HepG2 (cell line): ENCODE measurements at regions not wholly inside any gene's neighbourhood (a gene's known extent, or its start where the extent isn't known, plus 50 kb on each side); places are given as distances from the start of the nearest gene placed in this dataset.
A peak's percentile ranks its signal among the peaks of the same experiment; 100 is the strongest.

ENCODE experiments used
- ASH2L ChIP-seq: fragments of 300-600, 200-600 bp; sonication (generic); IDR thresholded peaks from 2 replicates; pipeline ENCODE4 v1.7.0; 2017; ENCODE audit warnings: low read depth, mild to moderate bottlenecking, moderate library complexity, mixed read lengths, low read length; ENCODE audit not compliant: insufficient read length
- CENPX ChIP-seq: sonication (generic); formaldehyde crosslinking; IDR thresholded peaks from 2 replicates; pipeline ENCODE4 v1.9.0; 2021; ENCODE audit warnings: mild to moderate bottlenecking, missing genetic modification reagents, moderate library complexity
- FOSL1 ChIP-seq: sonication (generic); formaldehyde crosslinking; IDR thresholded peaks from 2 replicates; pipeline ENCODE4 v1.9.0; 2021; ENCODE audit warnings: missing genetic modification reagents, borderline replicate concordance
- GATA4 ChIP-seq: sonication (generic); IDR thresholded peaks from 2 replicates; pipeline ENCODE4 v1.6.1; 2016; ENCODE audit warnings: antibody characterized with exemption, low read depth, borderline replicate concordance
- IKZF4 ChIP-seq: sonication (generic); formaldehyde crosslinking; IDR thresholded peaks from 2 replicates; pipeline ENCODE4 v1.5.1; 2020; ENCODE audit warnings: borderline replicate concordance, mild to moderate bottlenecking, low read depth, missing genetic modification reagents; ENCODE audit errors: not compliant biosample characterization
- ISX ChIP-seq: sonication (generic); formaldehyde crosslinking; conservative IDR thresholded peaks from 2 replicates; pipeline ENCODE4 v1.5.0; 2020; ENCODE audit warnings: missing genetic modification reagents
- MTA1 ChIP-seq: sonication (generic); formaldehyde crosslinking; IDR thresholded peaks from 2 replicates; pipeline ENCODE4 v1.4.0; 2020; ENCODE audit warnings: missing genetic modification reagents, mild to moderate bottlenecking, borderline replicate concordance
- NCOA2 ChIP-seq: sonication (generic); formaldehyde crosslinking; IDR thresholded peaks from 2 replicates; pipeline ENCODE4 v1.8.0; 2022; ENCODE audit warnings: inconsistent platforms
- NCOR1 ChIP-seq: fragments of 200-600 bp; sonication (generic); IDR thresholded peaks from 2 replicates; pipeline ENCODE4 v1.7.0; 2017; ENCODE audit warnings: antibody characterized with exemption, low read length, borderline replicate concordance
- REXO4 ChIP-seq: sonication (generic); formaldehyde crosslinking; IDR thresholded peaks from 2 replicates; pipeline ENCODE4 v1.8.0; 2022; ENCODE audit warnings: missing genetic modification reagents, mild to moderate bottlenecking, borderline replicate concordance
- RFX5 ChIP-seq: IDR thresholded peaks from 2 replicates; pipeline ENCODE4 v1.6.1; 2011; ENCODE audit warnings: low read depth, low read length, improper control_type of control experiment
- RORA ChIP-seq: sonication (generic); formaldehyde crosslinking; IDR thresholded peaks from 2 replicates; pipeline ENCODE4 v1.5.0; 2020; ENCODE audit warnings: mild to moderate bottlenecking, missing genetic modification reagents, moderate library complexity
- RXRA ChIP-seq: sonication (generic); formaldehyde crosslinking; IDR thresholded peaks from 2 replicates; pipeline ENCODE4 v1.5.1; 2020; ENCODE audit warnings: missing genetic modification reagents
- TAF15 ChIP-seq: fragments of 200-400 bp; formaldehyde crosslinking; IDR thresholded peaks from one replicate; pipeline ENCODE4 v1.6.1; 2018; ENCODE audit warnings: mild to moderate bottlenecking, low read depth, low read length; ENCODE audit not compliant: poor library complexity, severe bottlenecking
- TSC22D2 ChIP-seq: sonication (generic); formaldehyde crosslinking; IDR thresholded peaks from 2 replicates; pipeline ENCODE4 v1.5.1; 2020; ENCODE audit warnings: missing genetic modification reagents, mild to moderate bottlenecking, borderline replicate concordance
- ZC3H13 ChIP-seq: sonication (generic); formaldehyde crosslinking; IDR thresholded peaks from 2 replicates; pipeline ENCODE4 v1.8.1; 2023; ENCODE audit warnings: mild to moderate bottlenecking, missing genetic modification reagents, moderate library complexity
- ZNF138 ChIP-seq: sonication (generic); formaldehyde crosslinking; IDR thresholded peaks from 2 replicates; pipeline ENCODE4 v1.5.0; 2020; ENCODE audit warnings: mild to moderate bottlenecking, low read depth, missing genetic modification reagents
- ZNF350 ChIP-seq: sonication (generic); formaldehyde crosslinking; IDR thresholded peaks from 2 replicates; pipeline ENCODE4 v1.4.0; 2020; ENCODE audit warnings: mild to moderate bottlenecking, low read depth, missing genetic modification reagents, borderline replicate concordance
- ZNF703 ChIP-seq: sonication (generic); formaldehyde crosslinking; IDR thresholded peaks from 2 replicates; pipeline ENCODE4 v1.5.1; 2020; ENCODE audit warnings: missing genetic modification reagents, mild to moderate bottlenecking, moderate library complexity, borderline replicate concordance
- ZNF839 ChIP-seq: sonication (generic); formaldehyde crosslinking; IDR thresholded peaks from 2 replicates; pipeline ENCODE4 v1.4.0; 2020; ENCODE audit warnings: missing genetic modification reagents, mild to moderate bottlenecking, borderline replicate concordance
- TF ChIP-seq, protein P1 (sequence below): sonication (generic); formaldehyde crosslinking; IDR thresholded peaks from 2 replicates; pipeline ENCODE4 v1.4.0; 2020; ENCODE audit warnings: missing genetic modification reagents, mild to moderate bottlenecking, borderline replicate concordance
- TF ChIP-seq, protein P2 (sequence below): sonication (generic); formaldehyde crosslinking; IDR thresholded peaks from 2 replicates; pipeline ENCODE4 v1.5.1; 2020; ENCODE audit warnings: mild to moderate bottlenecking, missing genetic modification reagents, moderate library complexity

DNA sequence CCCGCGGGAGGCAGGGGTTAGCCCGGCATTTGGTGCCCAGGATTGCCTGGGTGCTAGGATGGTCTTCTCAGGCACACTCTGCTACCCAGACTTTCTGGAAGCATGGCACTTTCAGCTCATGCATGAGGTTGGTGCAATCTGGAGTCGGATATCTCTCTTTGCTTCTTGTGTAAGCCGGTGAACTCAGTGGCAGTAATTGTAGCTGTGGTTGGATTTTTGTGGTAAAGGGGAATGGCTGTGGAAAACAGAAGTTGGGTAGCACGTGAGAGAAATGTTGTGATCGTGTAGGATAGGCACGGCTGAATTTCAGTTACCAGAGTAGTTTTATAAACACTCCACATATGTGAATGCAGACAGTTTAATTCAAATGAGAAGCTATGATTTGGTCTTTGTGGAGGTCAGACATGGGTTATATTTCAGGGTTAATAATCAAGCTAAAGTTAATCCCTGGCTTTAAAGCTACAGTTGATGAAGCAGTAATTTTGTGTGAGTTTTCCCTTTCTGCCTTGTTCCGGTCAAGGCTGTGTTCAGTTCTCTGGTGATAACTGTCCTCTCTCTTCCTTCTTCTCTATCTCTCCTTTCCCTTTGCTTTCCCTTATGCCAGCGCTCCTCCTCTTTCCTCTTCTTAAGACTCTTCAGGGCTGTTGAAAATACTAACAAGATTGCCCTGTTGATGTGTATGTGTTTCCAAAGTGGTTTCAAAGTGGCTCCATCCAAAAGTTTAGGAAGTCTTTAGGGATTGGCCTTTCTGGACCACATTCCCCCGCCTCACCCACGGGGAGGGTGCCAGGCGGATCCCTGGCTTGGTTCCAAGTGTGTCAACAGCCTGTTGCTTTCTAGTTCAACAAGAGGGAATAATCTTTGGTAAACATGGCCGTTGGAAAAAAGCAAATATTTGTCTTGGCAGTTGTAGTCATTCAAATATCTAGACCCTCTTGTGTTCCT, 404.6 kb upstream of the C2CD4B start (continued):
- TF ChIP-seq, protein P1, sequence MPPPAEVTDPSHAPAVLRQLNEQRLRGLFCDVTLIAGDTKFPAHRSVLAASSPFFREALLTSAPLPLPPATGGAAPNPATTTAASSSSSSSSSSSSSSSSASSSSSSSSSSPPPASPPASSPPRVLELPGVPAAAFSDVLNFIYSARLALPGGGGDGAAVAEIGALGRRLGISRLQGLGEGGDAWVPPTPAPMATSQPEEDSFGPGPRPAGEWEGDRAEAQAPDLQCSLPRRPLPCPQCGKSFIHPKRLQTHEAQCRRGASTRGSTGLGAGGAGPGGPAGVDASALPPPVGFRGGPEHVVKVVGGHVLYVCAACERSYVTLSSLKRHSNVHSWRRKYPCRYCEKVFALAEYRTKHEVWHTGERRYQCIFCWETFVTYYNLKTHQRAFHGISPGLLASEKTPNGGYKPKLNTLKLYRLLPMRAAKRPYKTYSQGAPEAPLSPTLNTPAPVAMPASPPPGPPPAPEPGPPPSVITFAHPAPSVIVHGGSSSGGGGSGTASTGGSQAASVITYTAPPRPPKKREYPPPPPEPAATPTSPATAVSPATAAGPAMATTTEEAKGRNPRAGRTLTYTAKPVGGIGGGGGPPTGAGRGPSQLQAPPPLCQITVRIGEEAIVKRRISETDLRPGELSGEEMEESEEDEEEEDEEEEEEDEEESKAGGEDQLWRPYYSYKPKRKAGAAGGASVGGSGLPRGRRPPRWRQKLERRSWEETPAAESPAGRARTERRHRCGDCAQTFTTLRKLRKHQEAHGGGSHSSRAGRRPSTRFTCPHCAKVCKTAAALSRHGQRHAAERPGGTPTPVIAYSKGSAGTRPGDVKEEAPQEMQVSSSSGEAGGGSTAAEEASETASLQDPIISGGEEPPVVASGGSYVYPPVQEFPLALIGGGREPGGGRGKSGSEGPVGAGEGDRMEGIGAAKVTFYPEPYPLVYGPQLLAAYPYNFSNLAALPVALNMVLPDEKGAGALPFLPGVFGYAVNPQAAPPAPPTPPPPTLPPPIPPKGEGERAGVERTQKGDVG (CRISPR knock-in tag) = no peak
- peak; percentile 84; the same call in 1 of the 2 replicates for TF ChIP-seq GATA4
- peak; percentile 92 for TF ChIP-seq NCOA2 (CRISPR knock-in tag)
- TF ChIP-seq ZC3H13 = no peak
- TF ChIP-seq ZNF703 = peak; percentile 94; the same call in 1 of the 2 replicates
- peak; percentile 93 for TF ChIP-seq RXRA (CRISPR knock-in tag)
- no peak for TF ChIP-seq TAF15
- no peak for TF ChIP-seq CENPX (CRISPR knock-in tag)
- TF ChIP-seq IKZF4 (CRISPR knock-in tag) = no peak
- TF ChIP-seq, protein P2, sequence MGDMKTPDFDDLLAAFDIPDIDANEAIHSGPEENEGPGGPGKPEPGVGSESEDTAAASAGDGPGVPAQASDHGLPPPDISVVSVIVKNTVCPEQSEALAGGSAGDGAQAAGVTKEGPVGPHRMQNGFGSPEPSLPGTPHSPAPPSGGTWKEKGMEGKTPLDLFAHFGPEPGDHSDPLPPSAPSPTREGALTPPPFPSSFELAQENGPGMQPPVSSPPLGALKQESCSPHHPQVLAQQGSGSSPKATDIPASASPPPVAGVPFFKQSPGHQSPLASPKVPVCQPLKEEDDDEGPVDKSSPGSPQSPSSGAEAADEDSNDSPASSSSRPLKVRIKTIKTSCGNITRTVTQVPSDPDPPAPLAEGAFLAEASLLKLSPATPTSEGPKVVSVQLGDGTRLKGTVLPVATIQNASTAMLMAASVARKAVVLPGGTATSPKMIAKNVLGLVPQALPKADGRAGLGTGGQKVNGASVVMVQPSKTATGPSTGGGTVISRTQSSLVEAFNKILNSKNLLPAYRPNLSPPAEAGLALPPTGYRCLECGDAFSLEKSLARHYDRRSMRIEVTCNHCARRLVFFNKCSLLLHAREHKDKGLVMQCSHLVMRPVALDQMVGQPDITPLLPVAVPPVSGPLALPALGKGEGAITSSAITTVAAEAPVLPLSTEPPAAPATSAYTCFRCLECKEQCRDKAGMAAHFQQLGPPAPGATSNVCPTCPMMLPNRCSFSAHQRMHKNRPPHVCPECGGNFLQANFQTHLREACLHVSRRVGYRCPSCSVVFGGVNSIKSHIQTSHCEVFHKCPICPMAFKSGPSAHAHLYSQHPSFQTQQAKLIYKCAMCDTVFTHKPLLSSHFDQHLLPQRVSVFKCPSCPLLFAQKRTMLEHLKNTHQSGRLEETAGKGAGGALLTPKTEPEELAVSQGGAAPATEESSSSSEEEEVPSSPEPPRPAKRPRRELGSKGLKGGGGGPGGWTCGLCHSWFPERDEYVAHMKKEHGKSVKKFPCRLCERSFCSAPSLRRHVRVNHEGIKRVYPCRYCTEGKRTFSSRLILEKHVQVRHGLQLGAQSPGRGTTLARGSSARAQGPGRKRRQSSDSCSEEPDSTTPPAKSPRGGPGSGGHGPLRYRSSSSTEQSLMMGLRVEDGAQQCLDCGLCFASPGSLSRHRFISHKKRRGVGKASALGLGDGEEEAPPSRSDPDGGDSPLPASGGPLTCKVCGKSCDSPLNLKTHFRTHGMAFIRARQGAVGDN (CRISPR knock-in tag) = no peak
- TF ChIP-seq ZNF138 (CRISPR knock-in tag) = no peak
- no peak for TF ChIP-seq RORA (CRISPR knock-in tag)
- no peak for TF ChIP-seq REXO4 (CRISPR knock-in tag)
- no peak for TF ChIP-seq TSC22D2 (CRISPR knock-in tag)
- TF ChIP-seq ASH2L = peak; percentile 68
- TF ChIP-seq RFX5 = no peak
- TF ChIP-seq ZNF839 = no peak
- TF ChIP-seq NCOR1 = peak; percentile 92; the same call in 1 of the 2 replicates
- 0 out of 2 replicates have a peak, but pooled peaks have one; percentile 47 for TF ChIP-seq MTA1 (CRISPR knock-in tag)
- TF ChIP-seq ZNF350 = peak; percentile 31; the same call in 1 of the 2 replicates
- no peak for TF ChIP-seq ISX (CRISPR knock-in tag)
- TF ChIP-seq FOSL1 (CRISPR knock-in tag) = peak; percentile 25; the same call in 1 of the 2 replicates
